ENCODE measurements at regions not wholly inside any gene's neighbourhood (a gene's known extent, or its start where the extent isn't known, plus 50 kb on each side); places are given as distances from the start of the nearest gene placed in this dataset.

- no peak for TF ChIP-seq CTCF (conservative IDR thresholded peaks at IDR 0.05; ENCODE audit: low read length)
- TF ChIP-seq EZH2phosphoT487 (IDR thresholded peaks at IDR 0.05; ENCODE audit: borderline replicate concordance): no peak
These were observed 155.4 kb upstream of the FAM9B start for GRCh38 chrX:9189286-9189685.
